Thyroid gland (tissue), 4 donors: ENCODE measurements at regions not wholly inside any gene's neighbourhood (a gene's known extent, or its start where the extent isn't known, plus 50 kb on each side); places are given as distances from the start of the nearest gene placed in this dataset.

Experiments
- POLR2A ChIP-seq, 2 donors: fragments of 450-650 bp; IDR thresholded peaks; one replicate each; pipeline ENCODE4 v1.6.1; 2017; ENCODE audit warnings: antibody characterized with exemption in 2 of 2, mild to moderate bottlenecking in 2 of 2, moderate library complexity in 1 of 2
- TF ChIP-seq, protein P1 (sequence below), 6 experiments: fragments of 200-600 bp in 3 of 6; fragments of 450-650 bp in 3 of 6; sonication (generic) in 3 of 6; IDR thresholded peaks; one replicate each; pipeline ENCODE4 v1.5.1; 2016 to 2019; ENCODE audit warnings: antibody characterized with exemption in 6 of 6, mild to moderate bottlenecking in 2 of 6, inconsistent platforms in 1 of 6, moderate library complexity in 1 of 6

DNA sequence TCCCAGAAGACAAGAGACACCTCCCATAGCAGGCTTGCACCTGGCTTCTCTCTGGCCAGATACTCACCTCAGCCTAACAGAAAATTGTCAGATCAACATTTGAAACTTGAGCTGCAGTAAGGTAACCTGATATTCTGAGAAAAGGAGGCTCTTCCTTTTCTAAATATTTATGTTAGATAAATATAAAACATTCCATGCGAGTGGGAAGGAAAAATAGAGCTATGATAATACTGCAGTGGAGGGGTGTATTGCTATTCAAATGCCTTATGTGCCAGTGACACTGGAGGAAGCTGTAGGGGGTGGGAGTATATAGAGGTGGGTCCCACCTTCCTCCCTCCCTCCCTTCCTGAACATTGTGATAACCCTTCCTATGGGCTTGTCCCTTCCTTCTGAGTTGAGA is 515.5 kb upstream of the CHAC2 start:
- TF ChIP-seq, protein P1, sequence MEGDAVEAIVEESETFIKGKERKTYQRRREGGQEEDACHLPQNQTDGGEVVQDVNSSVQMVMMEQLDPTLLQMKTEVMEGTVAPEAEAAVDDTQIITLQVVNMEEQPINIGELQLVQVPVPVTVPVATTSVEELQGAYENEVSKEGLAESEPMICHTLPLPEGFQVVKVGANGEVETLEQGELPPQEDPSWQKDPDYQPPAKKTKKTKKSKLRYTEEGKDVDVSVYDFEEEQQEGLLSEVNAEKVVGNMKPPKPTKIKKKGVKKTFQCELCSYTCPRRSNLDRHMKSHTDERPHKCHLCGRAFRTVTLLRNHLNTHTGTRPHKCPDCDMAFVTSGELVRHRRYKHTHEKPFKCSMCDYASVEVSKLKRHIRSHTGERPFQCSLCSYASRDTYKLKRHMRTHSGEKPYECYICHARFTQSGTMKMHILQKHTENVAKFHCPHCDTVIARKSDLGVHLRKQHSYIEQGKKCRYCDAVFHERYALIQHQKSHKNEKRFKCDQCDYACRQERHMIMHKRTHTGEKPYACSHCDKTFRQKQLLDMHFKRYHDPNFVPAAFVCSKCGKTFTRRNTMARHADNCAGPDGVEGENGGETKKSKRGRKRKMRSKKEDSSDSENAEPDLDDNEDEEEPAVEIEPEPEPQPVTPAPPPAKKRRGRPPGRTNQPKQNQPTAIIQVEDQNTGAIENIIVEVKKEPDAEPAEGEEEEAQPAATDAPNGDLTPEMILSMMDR (IDR thresholded peaks at IDR 0.05) = no peak
- no peak for TF ChIP-seq POLR2A (IDR thresholded peaks at IDR 0.05)
